GM19467 (cell line): ENCODE measurements at regions not wholly inside any gene's neighbourhood (a gene's known extent, or its start where the extent isn't known, plus 50 kb on each side); places are given as distances from the start of the nearest gene placed in this dataset.

ENCODE experiments used
- ATAC-seq: cut with Tn5 transposase; IDR thresholded peaks from one replicate; pipeline ENCODE4 v1.9.1; 2021; ENCODE audit warnings: mild to moderate bottlenecking, moderate library complexity; ENCODE audit not compliant: unreplicated experiment

GRCh38 chr10:62545160-62546066 lies 171.2 kb downstream of the ZNF365 start:
- no peak for ATAC-seq

- no peak for ATAC-seq
Measured at GRCh38 chr10:62548686-62549085, 174.5 kb downstream of the ZNF365 start.

- ATAC-seq: no peak
Measured at GRCh38 chr10:62550173-62550572, 176.0 kb downstream of the ZNF365 start.

GRCh38 chr10:62554632-62555199 lies 180.5 kb downstream of the ZNF365 start:
- no peak for ATAC-seq

- no peak for ATAC-seq
Measured at GRCh38 chr10:62559481-62560200, 185.5 kb downstream of the ZNF365 start.

- ATAC-seq: no peak
Measured at GRCh38 chr10:62560201-62560819, 186.1 kb downstream of the ZNF365 start.

GRCh38 chr10:62561151-62561550 lies 187.0 kb downstream of the ZNF365 start:
- no peak for ATAC-seq

GRCh38 chr10:62562101-62562500 lies 187.9 kb downstream of the ZNF365 start:
- no peak for ATAC-seq

- no peak for ATAC-seq
Measured at GRCh38 chr10:62562795-62563194, 188.6 kb downstream of the ZNF365 start.

GRCh38 chr10:62573929-62574328 lies 199.8 kb downstream of the ZNF365 start:
- ATAC-seq: no peak

- no peak for ATAC-seq
Measured at GRCh38 chr10:62577076-62577475, 202.9 kb downstream of the ZNF365 start.

- ATAC-seq: no peak
Measured at GRCh38 chr10:62577666-62578291, 203.6 kb downstream of the ZNF365 start.

GRCh38 chr10:62578301-62578700 lies 204.1 kb downstream of the ZNF365 start:
- ATAC-seq: no peak

GRCh38 chr10:62578916-62579315 lies 204.7 kb downstream of the ZNF365 start:
- no peak for ATAC-seq

- ATAC-seq: no peak
Measured at GRCh38 chr10:62580396-62580795, 206.2 kb downstream of the ZNF365 start.

- ATAC-seq: no peak
Measured at GRCh38 chr10:62581351-62581750, 207.2 kb downstream of the ZNF365 start.

- ATAC-seq: no peak
Measured at GRCh38 chr10:62582101-62582705, 208.0 kb downstream of the ZNF365 start.

GRCh38 chr10:62582804-62583208 lies 208.6 kb downstream of the ZNF365 start:
- no peak for ATAC-seq

GRCh38 chr10:62583876-62584615 lies 209.9 kb downstream of the ZNF365 start:
- no peak for ATAC-seq

- no peak for ATAC-seq
Measured at GRCh38 chr10:62584731-62585130, 210.6 kb downstream of the ZNF365 start.
